A549 (cell line): ENCODE measurements at regions not wholly inside any gene's neighbourhood (a gene's known extent, or its start where the extent isn't known, plus 50 kb on each side); places are given as distances from the start of the nearest gene placed in this dataset.

Experiments used
- CEBPB ChIP-seq, 2 experiments: fragments of >200 bp in 1 of 2; sonication (Bioruptor Twin) in 1 of 2; formaldehyde crosslinking in 1 of 2; IDR thresholded peaks; 2 replicates each; pipeline ENCODE4 v1.6.1; 2012 to 2016
- CHD2 ChIP-seq: fragments of 150-350 bp; IDR thresholded peaks from 2 replicates; pipeline ENCODE4 v1.6.1; 2014; ENCODE audit warnings: low read length; ENCODE audit not compliant: partially characterized antibody
- CHD4 ChIP-seq: fragments of 200-600 bp; sonication (generic); IDR thresholded peaks from 2 replicates; pipeline ENCODE4 v1.6.1; 2016; ENCODE audit warnings: antibody characterized with exemption, mild to moderate bottlenecking, borderline replicate concordance
- EHF ChIP-seq: fragments of 250-450 bp; sonication (Bioruptor Pico); IDR thresholded peaks from 2 replicates; pipeline ENCODE4 v1.5.0; 2020; ENCODE audit warnings: mild to moderate bottlenecking
- EP300 ChIP-seq, 2 experiments: fragments of >200 bp; sonication (Bioruptor Twin); formaldehyde crosslinking; IDR thresholded peaks; 2 replicates in 1 of 2; 3 replicates in 1 of 2; pipeline ENCODE4 v1.6.1; 2016 to 2017
- HDAC2 ChIP-seq: fragments of 200-600 bp; sonication (generic); IDR thresholded peaks from 2 replicates; pipeline ENCODE4 v1.6.1; 2016
- HOXB13 ChIP-seq: fragments of 250-450 bp; sonication (Bioruptor Pico); IDR thresholded peaks from 2 replicates; pipeline ENCODE4 v1.5.0; 2020; ENCODE audit warnings: low read depth, mild to moderate bottlenecking, moderate library complexity
- KDM1A ChIP-seq: fragments of 200-600 bp; sonication (generic); IDR thresholded peaks from 2 replicates; pipeline ENCODE4 v1.6.1; 2016; ENCODE audit warnings: low read depth, mild to moderate bottlenecking
- POLR2A ChIP-seq: IDR thresholded peaks from 2 replicates; pipeline ENCODE4 v1.6.1; 2012; ENCODE audit warnings: mild to moderate bottlenecking, low read length
- RARB ChIP-seq: fragments of 250-450 bp; sonication (Bioruptor Pico); IDR thresholded peaks from 2 replicates; pipeline ENCODE4 v1.8.0; 2021; ENCODE audit warnings: mild to moderate bottlenecking, moderate library complexity
- REST ChIP-seq: fragments of 200-600 bp; sonication (generic); IDR thresholded peaks from 2 replicates; pipeline ENCODE4 v1.6.1; 2016; ENCODE audit warnings: antibody characterized with exemption, mild to moderate bottlenecking, moderate library complexity
- USF2 ChIP-seq: fragments of 450-650 bp; IDR thresholded peaks from 2 replicates; pipeline ENCODE4 v1.6.1; 2014; ENCODE audit warnings: antibody characterized with exemption
- ZFP36 ChIP-seq: fragments of 450-650 bp; IDR thresholded peaks from 2 replicates; pipeline ENCODE4 v1.6.1; 2014; ENCODE audit warnings: borderline replicate concordance; ENCODE audit not compliant: partially characterized antibody
- TF ChIP-seq, protein P1 (sequence below): fragments of >200 bp; sonication (Bioruptor Twin); formaldehyde crosslinking; IDR thresholded peaks from 3 replicates; pipeline ENCODE4 v1.5.1; 2016

DNA sequence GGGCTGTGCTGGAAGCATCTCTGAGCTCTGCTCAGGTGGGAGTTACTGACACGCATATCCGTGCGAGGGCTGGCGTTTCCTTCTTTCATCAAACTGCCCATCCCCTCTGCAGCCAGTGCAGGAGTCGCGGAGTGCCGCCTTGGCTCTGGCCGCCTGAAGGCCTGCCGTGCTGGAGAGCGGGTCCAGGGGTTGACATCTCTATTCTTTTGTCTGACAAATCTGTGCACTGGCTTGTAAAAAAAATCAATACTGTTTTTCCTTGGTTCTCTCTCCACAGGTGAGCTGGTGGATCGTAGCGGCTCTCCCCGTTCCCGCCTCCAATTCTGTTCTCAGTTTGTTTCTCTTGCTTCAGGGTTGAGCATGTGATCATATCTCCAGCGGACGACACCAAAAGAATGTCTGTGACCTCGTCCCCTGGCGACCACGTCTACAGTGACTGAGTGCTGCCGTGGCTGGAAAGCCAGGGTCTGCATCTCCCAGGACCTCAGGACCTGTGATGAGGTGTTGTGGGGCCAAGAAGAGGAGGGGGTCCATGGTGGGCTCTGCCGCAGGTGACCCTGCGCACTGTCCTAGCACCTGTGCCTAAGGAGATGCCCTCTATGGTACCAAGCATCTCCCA is 214.3 kb upstream of the IRX4 start:
- TF ChIP-seq EP300 (IDR thresholded peaks at IDR 0.05) (no peak), EHF (CRISPR knock-in tag) (no peak), REST (no peak), POLR2A (no peak), RARB (no peak), KDM1A (no peak), CHD2 (no peak), CEBPB (IDR thresholded peaks at IDR 0.05) (no peak), CHD4 (no peak), ZFP36 (no peak), HDAC2 (no peak), HOXB13 (CRISPR knock-in tag) (no peak), USF2 (no peak)
- TF ChIP-seq, protein P1, sequence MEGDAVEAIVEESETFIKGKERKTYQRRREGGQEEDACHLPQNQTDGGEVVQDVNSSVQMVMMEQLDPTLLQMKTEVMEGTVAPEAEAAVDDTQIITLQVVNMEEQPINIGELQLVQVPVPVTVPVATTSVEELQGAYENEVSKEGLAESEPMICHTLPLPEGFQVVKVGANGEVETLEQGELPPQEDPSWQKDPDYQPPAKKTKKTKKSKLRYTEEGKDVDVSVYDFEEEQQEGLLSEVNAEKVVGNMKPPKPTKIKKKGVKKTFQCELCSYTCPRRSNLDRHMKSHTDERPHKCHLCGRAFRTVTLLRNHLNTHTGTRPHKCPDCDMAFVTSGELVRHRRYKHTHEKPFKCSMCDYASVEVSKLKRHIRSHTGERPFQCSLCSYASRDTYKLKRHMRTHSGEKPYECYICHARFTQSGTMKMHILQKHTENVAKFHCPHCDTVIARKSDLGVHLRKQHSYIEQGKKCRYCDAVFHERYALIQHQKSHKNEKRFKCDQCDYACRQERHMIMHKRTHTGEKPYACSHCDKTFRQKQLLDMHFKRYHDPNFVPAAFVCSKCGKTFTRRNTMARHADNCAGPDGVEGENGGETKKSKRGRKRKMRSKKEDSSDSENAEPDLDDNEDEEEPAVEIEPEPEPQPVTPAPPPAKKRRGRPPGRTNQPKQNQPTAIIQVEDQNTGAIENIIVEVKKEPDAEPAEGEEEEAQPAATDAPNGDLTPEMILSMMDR: no peak
